NT2/D1 (cell line): ENCODE measurements at regions not wholly inside any gene's neighbourhood (a gene's known extent, or its start where the extent isn't known, plus 50 kb on each side); places are given as distances from the start of the nearest gene placed in this dataset.

ENCODE experiments used
- SUZ12 ChIP-seq: IDR thresholded peaks from 2 replicates; pipeline ENCODE4 v1.6.1; 2011; ENCODE audit not compliant: insufficient read length, insufficient read depth; ENCODE audit errors: extremely low read depth
- ZNF274 ChIP-seq: IDR thresholded peaks from 2 replicates; pipeline ENCODE4 v1.6.1; 2011; ENCODE audit warnings: mild to moderate bottlenecking, low read depth, low read length

DNA sequence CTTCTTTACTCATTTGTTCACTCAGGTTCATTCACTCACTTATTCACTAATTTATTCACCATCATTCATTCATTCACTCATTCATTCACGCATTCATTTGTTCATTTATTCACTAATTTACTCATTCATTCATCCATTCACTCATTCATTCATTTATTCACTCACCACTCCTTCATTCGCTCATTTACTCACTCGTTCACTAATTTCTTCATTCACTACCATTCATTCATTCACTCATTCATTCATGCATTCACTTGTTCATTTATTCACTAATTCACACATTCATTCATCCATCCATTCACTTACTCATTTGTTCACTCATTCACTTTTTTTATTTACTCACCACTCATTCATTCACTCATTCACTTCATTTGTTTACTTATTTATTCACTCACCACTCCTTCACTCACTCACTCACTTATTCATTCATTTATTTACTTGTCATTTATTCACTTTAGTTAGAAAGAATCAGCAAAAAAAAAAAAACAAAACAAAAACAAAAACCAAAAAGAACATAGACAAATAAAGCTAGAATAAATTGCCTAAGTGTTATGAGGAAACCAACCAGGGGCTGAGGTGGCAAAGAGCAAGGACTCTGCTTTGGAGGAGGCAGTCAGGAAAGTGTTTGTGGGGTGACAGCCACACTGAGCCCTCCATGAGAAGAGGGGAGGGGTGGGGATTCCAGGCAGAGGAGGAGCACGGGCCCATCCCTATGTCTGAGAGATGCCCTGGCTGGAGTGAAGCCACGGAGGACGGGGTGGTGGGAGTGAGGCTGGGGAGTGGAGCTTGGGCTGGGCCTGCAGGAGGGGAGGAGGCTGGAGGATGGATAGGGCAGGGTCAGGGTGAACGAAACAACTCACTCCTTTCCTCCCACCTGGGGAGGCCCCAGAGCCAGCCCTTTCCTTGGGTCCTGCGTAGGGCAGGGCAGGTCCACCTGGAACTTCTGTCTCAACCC is 129.2 kb upstream of the WNT4 start:
- TF ChIP-seq ZNF274 (no peak), SUZ12 (no peak)
